ENCODE measurements at regions not wholly inside any gene's neighbourhood (a gene's known extent, or its start where the extent isn't known, plus 50 kb on each side); places are given as distances from the start of the nearest gene placed in this dataset.

GRCh38 chr20:57106692-57107091 is 159.7 kb downstream of the BMP7 start:
- TF ChIP-seq CTCF (IDR thresholded peaks at IDR 0.05) = no peak
- no peak for TF ChIP-seq POLR2A (IDR thresholded peaks at IDR 0.05)
- no peak for TF ChIP-seq POLR2AphosphoS5 (IDR thresholded peaks at IDR 0.05; ENCODE audit: insufficient read depth in 1 of 2, low read depth in 1 of 2)

All from vagina (tissue), 2 donors.